ENCODE measurements at regions not wholly inside any gene's neighbourhood (a gene's known extent, or its start where the extent isn't known, plus 50 kb on each side); places are given as distances from the start of the nearest gene placed in this dataset.
A peak's percentile ranks its signal among the peaks of the same experiment; 100 is the strongest.
"Not testable (repeated sequence)": the region's sequence is repeated elsewhere in the genome, so short reads cannot be mapped to it uniquely, and the experiment has no call there.

GRCh38 chrX:147522981-147523380 lies 388.7 kb upstream of the FMR1 start:
- no peaks in the 10 kb centered on the region for H4K20me1 ChIP-seq (ENCODE audit: insufficient read depth, low read length)
- H3K27ac ChIP-seq (ENCODE audit: low read length), result no peak overlapping the region
- H3K4me3 ChIP-seq (ENCODE audit: low read length), result no peak overlapping the region
- H3K9me3 ChIP-seq (replicated peaks; ENCODE audit: insufficient read depth, low read length), result no peaks in the 10 kb centered on the region
- no peak overlapping the region for H2AFZ ChIP-seq (ENCODE audit: low read length)
- no peaks in the 10 kb centered on the region for H3K36me3 ChIP-seq (replicated peaks; ENCODE audit: insufficient read depth, low read length)
- H3K79me2 ChIP-seq (ENCODE audit: low read length), result no peaks in the 10 kb centered on the region
- no peaks in the 10 kb centered on the region for H3F3A ChIP-seq (ENCODE audit: insufficient read depth, low read length)
- DNase-seq, result no peak
- H3K27me3 ChIP-seq (replicated peaks; ENCODE audit: insufficient read depth, low read length), result no peaks in the 10 kb centered on the region
- H3K4me2 ChIP-seq (ENCODE audit: low read depth, low read length), result no peak overlapping the region
- no peak overlapping the region for H3K9ac ChIP-seq (ENCODE audit: low read length)
- no peaks in the 10 kb centered on the region for H3K4me1 ChIP-seq (ENCODE audit: low read length)
- TF ChIP-seq EZH2 (optimal IDR thresholded peaks at IDR 0.05; ENCODE audit: low read depth, low read length) (no peak), EZH2phosphoT487 (IDR thresholded peaks at IDR 0.05; ENCODE audit: low read length) (no peak)
- TF ChIP-seq, protein P1, sequence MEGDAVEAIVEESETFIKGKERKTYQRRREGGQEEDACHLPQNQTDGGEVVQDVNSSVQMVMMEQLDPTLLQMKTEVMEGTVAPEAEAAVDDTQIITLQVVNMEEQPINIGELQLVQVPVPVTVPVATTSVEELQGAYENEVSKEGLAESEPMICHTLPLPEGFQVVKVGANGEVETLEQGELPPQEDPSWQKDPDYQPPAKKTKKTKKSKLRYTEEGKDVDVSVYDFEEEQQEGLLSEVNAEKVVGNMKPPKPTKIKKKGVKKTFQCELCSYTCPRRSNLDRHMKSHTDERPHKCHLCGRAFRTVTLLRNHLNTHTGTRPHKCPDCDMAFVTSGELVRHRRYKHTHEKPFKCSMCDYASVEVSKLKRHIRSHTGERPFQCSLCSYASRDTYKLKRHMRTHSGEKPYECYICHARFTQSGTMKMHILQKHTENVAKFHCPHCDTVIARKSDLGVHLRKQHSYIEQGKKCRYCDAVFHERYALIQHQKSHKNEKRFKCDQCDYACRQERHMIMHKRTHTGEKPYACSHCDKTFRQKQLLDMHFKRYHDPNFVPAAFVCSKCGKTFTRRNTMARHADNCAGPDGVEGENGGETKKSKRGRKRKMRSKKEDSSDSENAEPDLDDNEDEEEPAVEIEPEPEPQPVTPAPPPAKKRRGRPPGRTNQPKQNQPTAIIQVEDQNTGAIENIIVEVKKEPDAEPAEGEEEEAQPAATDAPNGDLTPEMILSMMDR (IDR thresholded peaks at IDR 0.05; ENCODE audit: low read length), result no peak
- H3K9me2 ChIP-seq (replicated peaks; ENCODE audit: insufficient read depth, low read length), result no peaks in the 10 kb centered on the region

- no peak overlapping the region for H3K27ac ChIP-seq (ENCODE audit: low read length)
- no peaks in the 10 kb centered on the region for H3K9me2 ChIP-seq (replicated peaks; ENCODE audit: insufficient read depth, low read length)
- H3K4me1 ChIP-seq (ENCODE audit: low read length), result no peaks in the 10 kb centered on the region
- H3K9ac ChIP-seq (ENCODE audit: low read length), result no peak overlapping the region
- H4K20me1 ChIP-seq (ENCODE audit: insufficient read depth, low read length), result no peaks in the 10 kb centered on the region
- H2AFZ ChIP-seq (ENCODE audit: low read length), result peak overlapping the region; percentile 37; the same call in 1 of the 2 replicates
- H3K4me2 ChIP-seq (ENCODE audit: low read depth, low read length), result no peak overlapping the region; the same call in 1 of the 2 replicates
- no peaks in the 10 kb centered on the region for H3K79me2 ChIP-seq (ENCODE audit: low read length)
- H3K4me3 ChIP-seq (ENCODE audit: low read length), result no peak overlapping the region
- no peak for TF ChIP-seq EZH2phosphoT487 (IDR thresholded peaks at IDR 0.05; ENCODE audit: low read length)
- TF ChIP-seq, protein P1 (IDR thresholded peaks at IDR 0.05; ENCODE audit: low read length), result no peak
- TF ChIP-seq EZH2 (optimal IDR thresholded peaks at IDR 0.05; ENCODE audit: low read depth, low read length), result no peak
- DNase-seq, result peak; percentile 50
- H3K9me3 ChIP-seq (replicated peaks; ENCODE audit: insufficient read depth, low read length), result no peaks in the 10 kb centered on the region
- no peaks in the 10 kb centered on the region for H3K27me3 ChIP-seq (replicated peaks; ENCODE audit: insufficient read depth, low read length)
- H3F3A ChIP-seq (ENCODE audit: insufficient read depth, low read length), result no peaks in the 10 kb centered on the region
- H3K36me3 ChIP-seq (replicated peaks; ENCODE audit: insufficient read depth, low read length), result no peaks in the 10 kb centered on the region
These were observed 378.3 kb upstream of the FMR1 start for GRCh38 chrX:147533426-147533825.

- Histone ChIP-seq H3K9me3 (replicated peaks; ENCODE audit: insufficient read depth, low read length) (no peaks in the 10 kb centered on the region), H3F3A (ENCODE audit: insufficient read depth, low read length) (no peaks in the 10 kb centered on the region), H3K36me3 (replicated peaks; ENCODE audit: insufficient read depth, low read length) (no peaks in the 10 kb centered on the region), H3K4me3 (ENCODE audit: low read length) (no peak overlapping the region), H3K9ac (ENCODE audit: low read length) (no peak overlapping the region), H3K27ac (ENCODE audit: low read length) (no peak overlapping the region), H3K4me2 (ENCODE audit: low read depth, low read length) (no peak overlapping the region), H3K4me1 (ENCODE audit: low read length) (no peaks in the 10 kb centered on the region), H3K9me2 (replicated peaks; ENCODE audit: insufficient read depth, low read length) (no peaks in the 10 kb centered on the region), H3K27me3 (replicated peaks; ENCODE audit: insufficient read depth, low read length) (no peaks in the 10 kb centered on the region), H2AFZ (ENCODE audit: low read length) (no peak overlapping the region), H3K79me2 (ENCODE audit: low read length) (no peaks in the 10 kb centered on the region), H4K20me1 (ENCODE audit: insufficient read depth, low read length) (no peaks in the 10 kb centered on the region)
- TF ChIP-seq EZH2phosphoT487 (IDR thresholded peaks at IDR 0.05; ENCODE audit: low read length) (no peak), EZH2 (optimal IDR thresholded peaks at IDR 0.05; ENCODE audit: low read depth, low read length) (no peak)
- TF ChIP-seq, protein P1 (IDR thresholded peaks at IDR 0.05; ENCODE audit: low read length), result no peak
- no peak for DNase-seq
These were observed 374.5 kb upstream of the FMR1 start for GRCh38 chrX:147537172-147537571.

GRCh38 chrX:147548023-147548422 lies 363.7 kb upstream of the FMR1 start:
- H3K9me3 ChIP-seq (replicated peaks; ENCODE audit: insufficient read depth, low read length); H3F3A ChIP-seq (ENCODE audit: insufficient read depth, low read length); H3K4me1 ChIP-seq (ENCODE audit: low read length); H3K4me2 ChIP-seq (ENCODE audit: low read depth, low read length); H2AFZ ChIP-seq (ENCODE audit: low read length); H3K9me2 ChIP-seq (replicated peaks; ENCODE audit: insufficient read depth, low read length); H3K27me3 ChIP-seq (replicated peaks; ENCODE audit: insufficient read depth, low read length); H4K20me1 ChIP-seq (ENCODE audit: insufficient read depth, low read length); H3K4me3 ChIP-seq (ENCODE audit: low read length); H3K9ac ChIP-seq (ENCODE audit: low read length); H3K79me2 ChIP-seq (ENCODE audit: low read length); H3K36me3 ChIP-seq (replicated peaks; ENCODE audit: insufficient read depth, low read length); DNase-seq; H3K27ac ChIP-seq (ENCODE audit: low read length): not testable (repeated sequence)

Data from MM.1S (cell line).